ENCODE measurements at regions not wholly inside any gene's neighbourhood (a gene's known extent, or its start where the extent isn't known, plus 50 kb on each side); places are given as distances from the start of the nearest gene placed in this dataset.

- Mint-ChIP-seq H3K9me3 (no peaks in the 10 kb centered on the region), H3K27ac (no peak overlapping the region), H3K4me1 (ENCODE audit: low read depth) (peaks cover 23% of the 10 kb centered on the region), H3K27me3 (peaks cover 4% of the 10 kb centered on the region), H3K4me3 (no peak overlapping the region), H3K36me3 (ENCODE audit: low read depth) (no peaks in the 10 kb centered on the region)
- Histone ChIP-seq H3K27me3 (ENCODE audit: control insufficient read depth in 1 of 2, insufficient read depth in 2 of 2, low read length in 2 of 2) (no peaks in the 10 kb centered on the region), H3K4me1 (ENCODE audit: insufficient read depth, low read length) (peaks cover 24% of the 10 kb centered on the region), H3K4me3 (ENCODE audit: low read length) (no peak overlapping the region), H3K27ac (ENCODE audit: low read depth in 1 of 2, low read length in 2 of 2) (no peak overlapping the region), H3K9me3 (ENCODE audit: control insufficient read depth in 1 of 2, insufficient read depth in 1 of 2, low read length in 2 of 2) (no peaks in the 10 kb centered on the region), H3K36me3 (ENCODE audit: insufficient read depth, low read length) (no peaks in the 10 kb centered on the region)
- POLR2A ChIA-PET = no interaction called here
- TF ChIP-seq, protein P1, sequence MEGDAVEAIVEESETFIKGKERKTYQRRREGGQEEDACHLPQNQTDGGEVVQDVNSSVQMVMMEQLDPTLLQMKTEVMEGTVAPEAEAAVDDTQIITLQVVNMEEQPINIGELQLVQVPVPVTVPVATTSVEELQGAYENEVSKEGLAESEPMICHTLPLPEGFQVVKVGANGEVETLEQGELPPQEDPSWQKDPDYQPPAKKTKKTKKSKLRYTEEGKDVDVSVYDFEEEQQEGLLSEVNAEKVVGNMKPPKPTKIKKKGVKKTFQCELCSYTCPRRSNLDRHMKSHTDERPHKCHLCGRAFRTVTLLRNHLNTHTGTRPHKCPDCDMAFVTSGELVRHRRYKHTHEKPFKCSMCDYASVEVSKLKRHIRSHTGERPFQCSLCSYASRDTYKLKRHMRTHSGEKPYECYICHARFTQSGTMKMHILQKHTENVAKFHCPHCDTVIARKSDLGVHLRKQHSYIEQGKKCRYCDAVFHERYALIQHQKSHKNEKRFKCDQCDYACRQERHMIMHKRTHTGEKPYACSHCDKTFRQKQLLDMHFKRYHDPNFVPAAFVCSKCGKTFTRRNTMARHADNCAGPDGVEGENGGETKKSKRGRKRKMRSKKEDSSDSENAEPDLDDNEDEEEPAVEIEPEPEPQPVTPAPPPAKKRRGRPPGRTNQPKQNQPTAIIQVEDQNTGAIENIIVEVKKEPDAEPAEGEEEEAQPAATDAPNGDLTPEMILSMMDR (IDR thresholded peaks at IDR 0.05) = no peak
- DNase-seq (no peak), ATAC-seq (ENCODE audit: poor library complexity) (no peak)
- intact Hi-C loops (cut with DNase I, micrococcal nuclease) = no loop called here
- CTCF ChIA-PET = no interaction called here
Observed at GRCh38 chr12:131527092-131527491, 183.8 kb upstream of the SFSWAP start.

- no peaks in the 10 kb centered on the region for H3K9me3 Mint-ChIP-seq
- no peak overlapping the region for H3K4me3 Mint-ChIP-seq
- Histone ChIP-seq H3K27ac (ENCODE audit: low read depth in 1 of 2, low read length in 2 of 2) (no peak overlapping the region), H3K27me3 (ENCODE audit: control insufficient read depth in 1 of 2, insufficient read depth in 2 of 2, low read length in 2 of 2) (no peaks in the 10 kb centered on the region), H3K9me3 (ENCODE audit: control insufficient read depth in 1 of 2, insufficient read depth in 1 of 2, low read length in 2 of 2) (no peaks in the 10 kb centered on the region), H3K4me3 (ENCODE audit: low read length) (no peak overlapping the region), H3K4me1 (ENCODE audit: insufficient read depth, low read length) (peaks cover 24% of the 10 kb centered on the region), H3K36me3 (ENCODE audit: insufficient read depth, low read length) (no peaks in the 10 kb centered on the region)
- no peak for ATAC-seq (ENCODE audit: poor library complexity)
- CTCF ChIA-PET = no interaction called here
- POLR2A ChIA-PET = no interaction called here
- TF ChIP-seq, protein P1 (IDR thresholded peaks at IDR 0.05) = no peak
- no peak for DNase-seq
- intact Hi-C loops (cut with DNase I, micrococcal nuclease) = no loop called here
- H3K36me3 Mint-ChIP-seq (ENCODE audit: low read depth) = no peaks in the 10 kb centered on the region
- peaks cover 6% of the 10 kb centered on the region for H3K27me3 Mint-ChIP-seq
- H3K27ac Mint-ChIP-seq = no peak overlapping the region
- H3K4me1 Mint-ChIP-seq (ENCODE audit: low read depth) = peaks cover 23% of the 10 kb centered on the region
Observed at GRCh38 chr12:131527736-131528135, 183.2 kb upstream of the SFSWAP start.

DNA sequence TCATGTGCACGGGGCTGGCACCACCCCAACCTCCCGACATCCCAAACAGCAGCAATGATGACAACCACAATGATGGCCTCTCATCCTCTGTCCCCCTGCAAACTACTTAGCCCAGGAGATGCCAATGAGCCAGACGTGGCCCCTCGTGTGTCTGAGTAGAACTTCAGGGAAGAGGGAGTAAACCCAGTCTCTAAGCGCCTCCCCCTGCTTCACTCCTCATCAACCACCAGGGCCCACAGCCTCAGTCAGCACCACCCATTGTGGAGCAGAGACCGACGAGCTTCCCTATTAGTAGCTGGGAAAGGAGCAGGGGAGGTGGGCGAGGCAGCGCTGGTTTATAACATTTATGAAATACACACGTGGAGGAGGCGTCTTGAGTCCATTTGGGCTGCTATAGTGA lies 182.7 kb upstream of the SFSWAP start:
- TF ChIP-seq, protein P1 (IDR thresholded peaks at IDR 0.05) = no peak
- POLR2A ChIA-PET = no interaction called here
- H3K9me3 Mint-ChIP-seq = no peaks in the 10 kb centered on the region
- DNase-seq (no peak), ATAC-seq (ENCODE audit: poor library complexity) (no peak)
- no peak overlapping the region for H3K27ac Mint-ChIP-seq
- CTCF ChIA-PET = no interaction called here
- Histone ChIP-seq H3K9me3 (ENCODE audit: control insufficient read depth in 1 of 2, insufficient read depth in 1 of 2, low read length in 2 of 2) (no peaks in the 10 kb centered on the region), H3K4me1 (ENCODE audit: insufficient read depth, low read length) (peaks cover 24% of the 10 kb centered on the region), H3K27ac (ENCODE audit: low read depth in 1 of 2, low read length in 2 of 2) (no peak overlapping the region), H3K4me3 (ENCODE audit: low read length) (no peak overlapping the region), H3K27me3 (ENCODE audit: control insufficient read depth in 1 of 2, insufficient read depth in 2 of 2, low read length in 2 of 2) (no peaks in the 10 kb centered on the region), H3K36me3 (ENCODE audit: insufficient read depth, low read length) (no peaks in the 10 kb centered on the region)
- intact Hi-C loops (cut with DNase I, micrococcal nuclease) = no loop called here
- no peak overlapping the region for H3K4me3 Mint-ChIP-seq
- H3K36me3 Mint-ChIP-seq (ENCODE audit: low read depth) = no peaks in the 10 kb centered on the region
- peaks cover 23% of the 10 kb centered on the region for H3K4me1 Mint-ChIP-seq (ENCODE audit: low read depth)
- peaks cover 6% of the 10 kb centered on the region for H3K27me3 Mint-ChIP-seq
